HG03378 (cell line): ENCODE measurements at regions not wholly inside any gene's neighbourhood (a gene's known extent, or its start where the extent isn't known, plus 50 kb on each side); places are given as distances from the start of the nearest gene placed in this dataset.

Experiments used
- ATAC-seq: cut with Tn5 transposase; IDR thresholded peaks from one replicate; pipeline ENCODE4 v1.9.1; 2021; ENCODE audit warnings: mild to moderate bottlenecking, moderate library complexity; ENCODE audit not compliant: unreplicated experiment

GRCh38 chr5:62732677-62733121 lies 154.1 kb downstream of the LRRC70 start:
- no peak for ATAC-seq

- no peak for ATAC-seq
Measured at GRCh38 chr5:62731022-62731421, 152.4 kb downstream of the LRRC70 start.

- ATAC-seq = no peak
Measured at GRCh38 chr5:62729675-62730074, 151.1 kb downstream of the LRRC70 start.

- no peak for ATAC-seq
Measured at GRCh38 chr5:62727861-62728260, 149.2 kb downstream of the LRRC70 start.

- ATAC-seq = no peak
Measured at GRCh38 chr5:62727184-62727583, 148.6 kb downstream of the LRRC70 start.

- no peak for ATAC-seq
Measured at GRCh38 chr5:62722360-62722759, 143.7 kb downstream of the LRRC70 start.

- ATAC-seq = peak; percentile 87
Measured at GRCh38 chr5:62720031-62720441, 141.4 kb downstream of the LRRC70 start.

GRCh38 chr5:62719061-62719720 lies 140.6 kb downstream of the LRRC70 start:
- no peak for ATAC-seq

GRCh38 chr5:62718324-62718723 lies 139.7 kb downstream of the LRRC70 start:
- ATAC-seq = no peak

GRCh38 chr5:62717301-62717933 lies 138.8 kb downstream of the LRRC70 start:
- ATAC-seq = no peak

- no peak for ATAC-seq
Measured at GRCh38 chr5:62714296-62714695, 135.7 kb downstream of the LRRC70 start.

- ATAC-seq = no peak
Measured at GRCh38 chr5:62708481-62709325, 130.1 kb downstream of the LRRC70 start.

- ATAC-seq = no peak
Measured at GRCh38 chr5:62707563-62707962, 128.9 kb downstream of the LRRC70 start.

- ATAC-seq = no peak
Measured at GRCh38 chr5:62707131-62707530, 128.5 kb downstream of the LRRC70 start.

- no peak for ATAC-seq
Measured at GRCh38 chr5:62705022-62705421, 126.4 kb downstream of the LRRC70 start.

GRCh38 chr5:62702126-62702525 lies 123.5 kb downstream of the LRRC70 start:
- ATAC-seq = no peak

- no peak for ATAC-seq
Measured at GRCh38 chr5:62701036-62701435, 122.4 kb downstream of the LRRC70 start.

- ATAC-seq = no peak
Measured at GRCh38 chr5:62698756-62699155, 120.1 kb downstream of the LRRC70 start.

- no peak for ATAC-seq
Measured at GRCh38 chr5:62695274-62695673, 116.7 kb downstream of the LRRC70 start.

- ATAC-seq = no peak
Measured at GRCh38 chr5:62692946-62693713, 114.5 kb downstream of the LRRC70 start.

- no peak for ATAC-seq
Measured at GRCh38 chr5:62691946-62692345, 113.3 kb downstream of the LRRC70 start.
